Vagina (tissue), 2 donors: ENCODE measurements at regions not wholly inside any gene's neighbourhood (a gene's known extent, or its start where the extent isn't known, plus 50 kb on each side); places are given as distances from the start of the nearest gene placed in this dataset.

Source experiments
- DNase-seq, 2 donors: peaks; one replicate each; pipeline ENCODE4 v3.0.0-alpha.2; 2017; ENCODE audit errors: extremely low spot score in 2 of 2
- H3K27ac ChIP-seq: fragments of 200-600 bp; sonication (generic); one replicate; pipeline ENCODE4 v1.5.1; 2019
- H3K27me3 ChIP-seq: fragments of 200-600 bp; sonication (generic); one replicate; pipeline ENCODE4 v1.5.1; 2019
- H3K36me3 ChIP-seq, 2 donors: fragments of 200-600 bp; sonication (generic); one replicate each; pipeline ENCODE4 v1.5.1; 2017 to 2019
- H3K4me1 ChIP-seq: fragments of 200-600 bp; sonication (generic); one replicate; pipeline ENCODE4 v1.5.1; 2019
- H3K4me3 ChIP-seq, 2 donors: fragments of 200-600 bp; sonication (generic); 1 replicate in 1 of 2; 2 replicates in 1 of 2; pipeline ENCODE4 v1.5.1; 2016 to 2019
- H3K9me3 ChIP-seq: fragments of 200-600 bp; sonication (generic); one replicate; pipeline ENCODE4 v1.5.1; 2019
- CTCF ChIP-seq, 3 experiments: fragments of 450-650 bp in 2 of 3; fragments of 200-600 bp in 1 of 3; sonication (generic) in 1 of 3; IDR thresholded peaks; one replicate each; pipeline ENCODE4 v1.5.1; 2017 to 2019; ENCODE audit warnings: antibody characterized with exemption in 3 of 3, mild to moderate bottlenecking in 2 of 3, moderate library complexity in 2 of 3
- POLR2A ChIP-seq, 2 donors: fragments of 450-650 bp; IDR thresholded peaks; one replicate each; pipeline ENCODE4 v1.6.1; 2017; ENCODE audit warnings: antibody characterized with exemption in 2 of 2, mild to moderate bottlenecking in 2 of 2, moderate library complexity in 2 of 2
- POLR2AphosphoS5 ChIP-seq, 2 donors: sonication (generic); formaldehyde crosslinking; IDR thresholded peaks; one replicate each; pipeline ENCODE4 v1.9.0; 2017; ENCODE audit warnings: antibody characterized with exemption in 2 of 2, mild to moderate bottlenecking in 2 of 2, low read depth in 1 of 2; ENCODE audit not compliant: insufficient read depth in 1 of 2
- intact Hi-C: fragments of 100-400 bp; cut with DNase I; formaldehyde crosslinking; loops from one replicate; pipeline ENCODE4 v1.15.1; 2023

- Histone ChIP-seq H3K27me3 (no peaks in the 10 kb centered on the region), H3K4me1 (no peaks in the 10 kb centered on the region), H3K9me3 (no peaks in the 10 kb centered on the region), H3K36me3 (no peaks in the 10 kb centered on the region), H3K4me3 (no peak overlapping the region), H3K27ac (no peak overlapping the region)
- DNase-seq: no peak
- no peak for TF ChIP-seq CTCF (IDR thresholded peaks at IDR 0.05)
- no peak for TF ChIP-seq POLR2A (IDR thresholded peaks at IDR 0.05)
- TF ChIP-seq POLR2AphosphoS5 (IDR thresholded peaks at IDR 0.05; ENCODE audit: insufficient read depth in 1 of 2, low read depth in 1 of 2): no peak
- intact Hi-C loops: no loop called here
These were observed 261.6 kb upstream of the SASH1 start for GRCh38 chr6:148081076-148081475.

- Histone ChIP-seq H3K27me3 (no peaks in the 10 kb centered on the region), H3K4me3 (no peak overlapping the region), H3K9me3 (no peaks in the 10 kb centered on the region), H3K36me3 (no peaks in the 10 kb centered on the region), H3K4me1 (no peaks in the 10 kb centered on the region), H3K27ac (no peak overlapping the region)
- intact Hi-C loops: no loop called here
- TF ChIP-seq CTCF (IDR thresholded peaks at IDR 0.05): no peak
- DNase-seq: no peak
These were observed 260.6 kb upstream of the SASH1 start for GRCh38 chr6:148082044-148082443.

- Histone ChIP-seq H3K36me3 (no peaks in the 10 kb centered on the region), H3K9me3 (no peaks in the 10 kb centered on the region), H3K27ac (no peak overlapping the region), H3K4me3 (no peak overlapping the region), H3K4me1 (no peaks in the 10 kb centered on the region), H3K27me3 (no peaks in the 10 kb centered on the region)
- intact Hi-C loops: no loop called here
- TF ChIP-seq POLR2A (IDR thresholded peaks at IDR 0.05) (no peak), CTCF (IDR thresholded peaks at IDR 0.05) (no peak), POLR2AphosphoS5 (IDR thresholded peaks at IDR 0.05; ENCODE audit: insufficient read depth in 1 of 2, low read depth in 1 of 2) (no peak)
- DNase-seq: no peak
These were observed 259.9 kb upstream of the SASH1 start for GRCh38 chr6:148082696-148083095.

GRCh38 chr6:148085631-148086331, 256.9 kb upstream of the SASH1 start:
- no peak overlapping the region for H3K27ac ChIP-seq
- H3K36me3 ChIP-seq: no peaks in the 10 kb centered on the region
- TF ChIP-seq POLR2A (IDR thresholded peaks at IDR 0.05) (no peak), POLR2AphosphoS5 (IDR thresholded peaks at IDR 0.05; ENCODE audit: insufficient read depth in 1 of 2, low read depth in 1 of 2) (no peak), CTCF (IDR thresholded peaks at IDR 0.05) (no peak)
- no peak overlapping the region for H3K4me3 ChIP-seq
- H3K9me3 ChIP-seq: no peaks in the 10 kb centered on the region
- DNase-seq: no peak
- no peaks in the 10 kb centered on the region for H3K27me3 ChIP-seq
- intact Hi-C loops: no loop called here
- H3K4me1 ChIP-seq: no peaks in the 10 kb centered on the region

GRCh38 chr6:148086386-148086785, 256.3 kb upstream of the SASH1 start:
- intact Hi-C loops: no loop called here
- Histone ChIP-seq H3K27me3 (no peaks in the 10 kb centered on the region), H3K36me3 (no peaks in the 10 kb centered on the region), H3K27ac (no peak overlapping the region), H3K4me3 (no peak overlapping the region), H3K4me1 (no peaks in the 10 kb centered on the region), H3K9me3 (no peaks in the 10 kb centered on the region)
- no peak for DNase-seq
- TF ChIP-seq POLR2AphosphoS5 (IDR thresholded peaks at IDR 0.05; ENCODE audit: insufficient read depth in 1 of 2, low read depth in 1 of 2) (no peak), CTCF (IDR thresholded peaks at IDR 0.05) (no peak), POLR2A (IDR thresholded peaks at IDR 0.05) (no peak)
